ENCODE measurements at regions not wholly inside any gene's neighbourhood (a gene's known extent, or its start where the extent isn't known, plus 50 kb on each side); places are given as distances from the start of the nearest gene placed in this dataset.

GRCh38 chr11:95304777-95305176 is 73.8 kb upstream of the SESN3 start:
- CTCF ChIA-PET = no interaction called here
- intact Hi-C loops (cut with DNase I, micrococcal nuclease) = no loop called here
- H3K27me3 ChIP-seq (ENCODE audit: control insufficient read depth in 1 of 2, insufficient read depth in 2 of 2, low read length in 2 of 2) = no peaks in the 10 kb centered on the region
- ATAC-seq (ENCODE audit: poor library complexity) = no peak
- no peaks in the 10 kb centered on the region for H3K9me3 ChIP-seq (ENCODE audit: control insufficient read depth in 1 of 2, insufficient read depth in 1 of 2, low read length in 2 of 2)
- no peak for DNase-seq
- Mint-ChIP-seq H3K27ac (no peak overlapping the region), H3K4me1 (ENCODE audit: low read depth) (peaks cover 18% of the 10 kb centered on the region), H3K9me3 (no peaks in the 10 kb centered on the region), H3K4me3 (no peak overlapping the region), H3K27me3 (no peaks in the 10 kb centered on the region), H3K36me3 (ENCODE audit: low read depth) (no peaks in the 10 kb centered on the region)
- no peaks in the 10 kb centered on the region for H3K36me3 ChIP-seq (ENCODE audit: insufficient read depth, low read length)
- H3K4me3 ChIP-seq (ENCODE audit: low read length) = no peak overlapping the region
- POLR2A ChIA-PET = interaction anchor here (0.6 to 1.7 kb wide), 2 partner anchors 50 to 925 kb away, joined by 4 read pairs; no protein-coding TSS in a partner anchor
- H3K4me1 ChIP-seq (ENCODE audit: insufficient read depth, low read length) = peaks cover 2% of the 10 kb centered on the region
- H3K27ac ChIP-seq (ENCODE audit: low read depth in 1 of 2, low read length in 2 of 2) = no peak overlapping the region
- no peak for TF ChIP-seq CTCF (IDR thresholded peaks at IDR 0.05)

GRCh38 chr11:95302211-95302610 is 71.2 kb upstream of the SESN3 start:
- no peak overlapping the region for H3K27ac Mint-ChIP-seq
- ATAC-seq (ENCODE audit: poor library complexity) (no peak), DNase-seq (no peak)
- Histone ChIP-seq H3K36me3 (ENCODE audit: insufficient read depth, low read length) (no peaks in the 10 kb centered on the region), H3K27me3 (ENCODE audit: control insufficient read depth in 1 of 2, insufficient read depth in 2 of 2, low read length in 2 of 2) (no peaks in the 10 kb centered on the region), H3K4me1 (ENCODE audit: insufficient read depth, low read length) (peaks cover 16% of the 10 kb centered on the region), H3K9me3 (ENCODE audit: control insufficient read depth in 1 of 2, insufficient read depth in 1 of 2, low read length in 2 of 2) (no peaks in the 10 kb centered on the region), H3K27ac (ENCODE audit: low read depth in 1 of 2, low read length in 2 of 2) (no peak overlapping the region), H3K4me3 (ENCODE audit: low read length) (no peak overlapping the region)
- no peaks in the 10 kb centered on the region for H3K27me3 Mint-ChIP-seq
- ChIA-PET POLR2A (no interaction called here), CTCF (no interaction called here)
- H3K36me3 Mint-ChIP-seq (ENCODE audit: low read depth) = no peaks in the 10 kb centered on the region
- no peak overlapping the region for H3K4me3 Mint-ChIP-seq
- no peak for TF ChIP-seq CTCF (IDR thresholded peaks at IDR 0.05)
- peaks cover 32% of the 10 kb centered on the region for H3K4me1 Mint-ChIP-seq (ENCODE audit: low read depth)
- H3K9me3 Mint-ChIP-seq = no peaks in the 10 kb centered on the region
- intact Hi-C loops (cut with DNase I, micrococcal nuclease) = no loop called here

- Mint-ChIP-seq H3K4me3 (no peak overlapping the region), H3K27ac (no peak overlapping the region), H3K9me3 (no peaks in the 10 kb centered on the region), H3K36me3 (ENCODE audit: low read depth) (no peaks in the 10 kb centered on the region), H3K4me1 (ENCODE audit: low read depth) (peaks cover 39% of the 10 kb centered on the region), H3K27me3 (no peaks in the 10 kb centered on the region)
- H3K27me3 ChIP-seq (ENCODE audit: control insufficient read depth in 1 of 2, insufficient read depth in 2 of 2, low read length in 2 of 2) = no peaks in the 10 kb centered on the region
- no peak for TF ChIP-seq CTCF (IDR thresholded peaks at IDR 0.05)
- no peaks in the 10 kb centered on the region for H3K9me3 ChIP-seq (ENCODE audit: control insufficient read depth in 1 of 2, insufficient read depth in 1 of 2, low read length in 2 of 2)
- CTCF ChIA-PET = no interaction called here
- no peak overlapping the region for H3K4me3 ChIP-seq (ENCODE audit: low read length)
- intact Hi-C loops (cut with DNase I, micrococcal nuclease) = no loop called here
- no peak for DNase-seq
- no peak for ATAC-seq (ENCODE audit: poor library complexity)
- POLR2A ChIA-PET = interaction anchor here (0.8 kb wide), 1 partner anchor 398 kb away, joined by 5 read pairs; no protein-coding TSS in a partner anchor
- H3K36me3 ChIP-seq (ENCODE audit: insufficient read depth, low read length) = no peaks in the 10 kb centered on the region
- no peak overlapping the region for H3K27ac ChIP-seq (ENCODE audit: low read depth in 1 of 2, low read length in 2 of 2)
- H3K4me1 ChIP-seq (ENCODE audit: insufficient read depth, low read length) = peaks cover 16% of the 10 kb centered on the region
Measured at GRCh38 chr11:95301474-95301873, 70.5 kb upstream of the SESN3 start.
